Esophagus (tissue), 2 donors: ENCODE measurements at regions not wholly inside any gene's neighbourhood (a gene's known extent, or its start where the extent isn't known, plus 50 kb on each side); places are given as distances from the start of the nearest gene placed in this dataset.

Source experiments
- H3K27ac ChIP-seq, 2 donors: one replicate each; pipeline ENCODE4 v1.5.1; 2013; ENCODE audit warnings: low read depth in 2 of 2, mild to moderate bottlenecking in 2 of 2, inconsistent platforms in 1 of 2, low read length in 1 of 2, moderate library complexity in 1 of 2
- H3K27me3 ChIP-seq, 2 donors: one replicate each; pipeline ENCODE4 v1.6.1; 2013; ENCODE audit warnings: low read length in 2 of 2, control low read depth in 1 of 2, mild to moderate bottlenecking in 1 of 2; ENCODE audit not compliant: insufficient read depth in 2 of 2, control insufficient read depth in 1 of 2
- H3K36me3 ChIP-seq, 2 donors: one replicate each; pipeline ENCODE4 v1.6.1; 2013; ENCODE audit warnings: low read length in 1 of 2; ENCODE audit not compliant: control insufficient read depth in 2 of 2, insufficient read depth in 2 of 2
- H3K4me1 ChIP-seq, 2 donors: one replicate each; pipeline ENCODE4 v1.6.1; 2013; ENCODE audit warnings: low read length in 1 of 2; ENCODE audit not compliant: control insufficient read depth in 2 of 2, insufficient read depth in 2 of 2
- H3K4me3 ChIP-seq, 2 donors: one replicate each; pipeline ENCODE4 v1.5.1; 2013; ENCODE audit warnings: low read length in 2 of 2, mild to moderate bottlenecking in 2 of 2, low read depth in 1 of 2, moderate library complexity in 1 of 2
- H3K9me3 ChIP-seq, 2 donors: one replicate each; pipeline ENCODE4 v1.6.1; 2013; ENCODE audit warnings: mild to moderate bottlenecking in 2 of 2, low read depth in 1 of 2, low read length in 1 of 2, moderate library complexity in 1 of 2; ENCODE audit not compliant: control insufficient read depth in 2 of 2, insufficient read depth in 1 of 2
- WGBS, 2 donors: extraction: QIAGEN DNeasy Blood & Tissue Kit; methylation state at CpG; one replicate each; pipeline ENCODE4 v1.1.7; 2013; 5-methylcytosine and 5-hydroxymethylcytosine counted together
- donor health status: healthy with polysubstance abuse.
- donor health status: Bipolar disorder and iron deficiency.

- WGBS, 2 donors = 44% methylated on average over 3 of the region's 3 CpGs
- H3K4me3 ChIP-seq = no peak overlapping the region
- H3K9me3 ChIP-seq = no peaks in the 10 kb centered on the region
- H3K27ac ChIP-seq = no peak overlapping the region
- H3K36me3 ChIP-seq = no peaks in the 10 kb centered on the region
- H3K27me3 ChIP-seq = no peaks in the 10 kb centered on the region
- H3K4me1 ChIP-seq = no peaks in the 10 kb centered on the region
Observed at GRCh38 chr14:97642631-97643030, 845.4 kb downstream of the VRK1 start.

GRCh38 chr14:97644365-97644764 lies 847.2 kb downstream of the VRK1 start:
- H3K36me3 ChIP-seq = no peaks in the 10 kb centered on the region
- no peaks in the 10 kb centered on the region for H3K4me1 ChIP-seq
- H3K4me3 ChIP-seq = no peak overlapping the region
- WGBS, 2 donors = 27 to 59% methylated on average over 1 of the region's 1 CpG
- no peaks in the 10 kb centered on the region for H3K9me3 ChIP-seq
- H3K27ac ChIP-seq = no peak overlapping the region
- no peaks in the 10 kb centered on the region for H3K27me3 ChIP-seq

- Histone ChIP-seq H3K4me1 (no peaks in the 10 kb centered on the region), H3K27me3 (no peaks in the 10 kb centered on the region), H3K4me3 (no peak overlapping the region), H3K9me3 (no peaks in the 10 kb centered on the region), H3K27ac (no peak overlapping the region), H3K36me3 (no peaks in the 10 kb centered on the region)
- 72 to 82% methylated on average over 5 of the region's 5 CpGs for WGBS, 2 donors
Observed at GRCh38 chr14:97649752-97650151, 852.6 kb downstream of the VRK1 start.

- Histone ChIP-seq H3K36me3 (no peaks in the 10 kb centered on the region), H3K27me3 (no peaks in the 10 kb centered on the region), H3K4me3 (no peak overlapping the region), H3K27ac (no peak overlapping the region), H3K4me1 (no peaks in the 10 kb centered on the region), H3K9me3 (no peaks in the 10 kb centered on the region)
- 45 to 53% methylated on average over 5 of the region's 5 CpGs for WGBS, 2 donors
Observed at GRCh38 chr14:97655169-97655948, 858.2 kb downstream of the VRK1 start.

GRCh38 chr14:97657609-97658008 lies 860.4 kb downstream of the VRK1 start:
- Histone ChIP-seq H3K9me3 (no peaks in the 10 kb centered on the region), H3K27ac (no peak overlapping the region), H3K4me3 (no peak overlapping the region), H3K4me1 (no peaks in the 10 kb centered on the region), H3K27me3 (no peaks in the 10 kb centered on the region), H3K36me3 (no peaks in the 10 kb centered on the region)
- WGBS, 2 donors = 67 to 72% methylated on average over 2 of the region's 2 CpGs

GRCh38 chr14:97687944-97688630 lies 890.9 kb downstream of the VRK1 start:
- H3K27ac ChIP-seq = no peak overlapping the region
- 82 to 87% methylated on average over 6 of the region's 6 CpGs for WGBS, 2 donors
- no peak overlapping the region for H3K4me3 ChIP-seq

GRCh38 chr14:97688631-97689336 lies 891.6 kb downstream of the VRK1 start:
- Histone ChIP-seq H3K4me3 (no peak overlapping the region), H3K36me3 (no peaks in the 10 kb centered on the region), H3K27me3 (no peaks in the 10 kb centered on the region), H3K9me3 (no peaks in the 10 kb centered on the region), H3K27ac (no peak overlapping the region), H3K4me1 (no peaks in the 10 kb centered on the region)
- WGBS, 2 donors = 83 to 84% methylated on average over 11 of the region's 11 CpGs

More at GRCh38 chr14:97687944-97688630, 890.9 kb downstream of the VRK1 start:
- no peaks in the 10 kb centered on the region for H3K9me3 ChIP-seq
- no peaks in the 10 kb centered on the region for H3K27me3 ChIP-seq
- H3K36me3 ChIP-seq = no peaks in the 10 kb centered on the region
- no peaks in the 10 kb centered on the region for H3K4me1 ChIP-seq

GRCh38 chr14:97692084-97692483 lies 894.9 kb downstream of the VRK1 start:
- H3K27ac ChIP-seq = no peak overlapping the region
- no peaks in the 10 kb centered on the region for H3K36me3 ChIP-seq
- WGBS, 2 donors = 63 to 68% methylated on average over 6 of the region's 6 CpGs
- no peaks in the 10 kb centered on the region for H3K27me3 ChIP-seq
- H3K9me3 ChIP-seq = no peaks in the 10 kb centered on the region
- no peaks in the 10 kb centered on the region for H3K4me1 ChIP-seq
- no peak overlapping the region for H3K4me3 ChIP-seq

- 67 to 76% methylated on average over 5 of the region's 5 CpGs for WGBS, 2 donors
Observed at GRCh38 chr14:97695456-97695981, 898.3 kb downstream of the VRK1 start.

More at GRCh38 chr14:97695456-97695981, 898.3 kb downstream of the VRK1 start:
- Histone ChIP-seq H3K36me3 (no peaks in the 10 kb centered on the region), H3K27ac (no peak overlapping the region), H3K4me3 (no peak overlapping the region), H3K9me3 (no peaks in the 10 kb centered on the region), H3K4me1 (no peaks in the 10 kb centered on the region), H3K27me3 (no peaks in the 10 kb centered on the region)
